HG02885 (cell line): ENCODE measurements at regions not wholly inside any gene's neighbourhood (a gene's known extent, or its start where the extent isn't known, plus 50 kb on each side); places are given as distances from the start of the nearest gene placed in this dataset.
"Not testable (repeated sequence)": the region's sequence is repeated elsewhere in the genome, so short reads cannot be mapped to it uniquely, and the experiment has no call there.

Source experiments
- ATAC-seq: cut with Tn5 transposase; IDR thresholded peaks from one replicate; pipeline ENCODE4 v1.9.1; 2021; ENCODE audit warnings: mild to moderate bottlenecking; ENCODE audit not compliant: unreplicated experiment, poor library complexity

DNA sequence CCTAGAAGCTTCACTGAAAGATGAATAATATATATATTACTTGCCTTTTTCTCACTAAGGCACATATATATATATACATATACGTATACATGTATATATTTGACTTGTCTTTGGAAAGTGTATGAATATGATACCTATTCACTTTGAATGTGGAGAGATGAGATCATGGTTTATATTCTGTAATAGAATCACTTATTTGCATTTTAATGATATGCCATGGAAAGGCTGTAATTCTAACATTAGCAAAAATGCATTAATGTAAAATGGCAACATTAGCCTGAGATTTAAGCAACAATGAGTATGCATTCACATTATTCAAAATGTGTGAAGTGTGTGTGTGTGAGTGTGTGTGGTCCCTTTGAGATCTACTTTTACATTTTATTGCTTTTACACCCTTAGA, 54.5 kb upstream of the PRKD1 start:
- no peak for ATAC-seq

DNA sequence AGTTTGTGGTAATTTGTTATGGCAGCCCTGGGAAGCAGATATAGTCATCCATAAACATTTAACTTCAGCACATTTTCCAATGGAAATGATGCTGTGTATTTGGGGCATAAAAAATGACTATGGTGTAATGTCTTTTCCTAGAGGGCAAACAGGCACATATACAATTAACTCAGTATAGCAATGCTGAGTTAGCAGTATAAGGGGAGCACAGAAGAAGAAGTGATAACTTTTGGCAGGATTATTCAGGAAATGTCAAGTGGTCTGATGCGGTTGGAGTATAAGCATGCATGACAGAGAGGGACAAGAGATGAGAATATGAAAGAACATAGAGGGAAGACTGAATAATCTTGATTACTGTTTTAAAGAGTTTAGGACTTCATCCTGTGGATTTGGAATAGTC, 55.3 kb upstream of the PRKD1 start:
- ATAC-seq, result no peak

DNA sequence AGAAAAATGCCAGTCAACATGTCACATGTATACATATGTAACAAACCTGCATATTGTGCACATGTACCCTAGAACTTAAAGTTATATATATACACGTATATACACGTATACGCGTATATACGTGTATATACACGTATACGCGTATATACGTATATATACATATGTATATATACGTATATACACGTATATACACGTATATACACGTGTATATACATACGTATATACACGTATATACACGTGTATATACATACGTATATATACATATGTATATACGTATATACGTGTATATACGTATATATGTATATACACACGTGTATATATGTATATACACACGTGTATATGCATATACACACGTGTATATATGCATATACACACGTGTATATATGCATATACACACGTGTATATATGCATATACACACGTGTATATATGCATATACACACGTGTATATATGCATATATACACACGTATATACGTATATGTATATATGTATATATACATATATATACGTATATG, 62.8 kb upstream of the PRKD1 start:
- not testable (repeated sequence) for ATAC-seq

DNA sequence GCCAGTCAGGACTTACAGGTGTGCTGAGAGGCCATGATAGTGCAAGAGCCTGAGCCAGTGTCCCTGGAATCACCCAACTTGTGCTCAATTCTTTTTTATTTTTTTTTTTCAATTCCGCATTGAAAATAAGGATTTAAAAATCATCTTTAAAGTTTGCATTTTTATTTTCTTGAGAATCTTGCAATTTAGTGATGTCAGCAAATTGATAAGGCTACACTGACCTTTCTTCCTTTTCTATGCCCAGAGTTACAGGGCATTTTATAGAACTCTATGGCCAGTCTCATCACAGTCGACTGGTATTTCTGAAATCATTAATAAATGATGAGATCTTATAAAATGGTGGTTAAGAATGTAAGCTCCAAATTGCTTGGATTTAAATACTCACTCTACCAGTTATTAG, 63.3 kb upstream of the PRKD1 start:
- ATAC-seq, result no peak

DNA sequence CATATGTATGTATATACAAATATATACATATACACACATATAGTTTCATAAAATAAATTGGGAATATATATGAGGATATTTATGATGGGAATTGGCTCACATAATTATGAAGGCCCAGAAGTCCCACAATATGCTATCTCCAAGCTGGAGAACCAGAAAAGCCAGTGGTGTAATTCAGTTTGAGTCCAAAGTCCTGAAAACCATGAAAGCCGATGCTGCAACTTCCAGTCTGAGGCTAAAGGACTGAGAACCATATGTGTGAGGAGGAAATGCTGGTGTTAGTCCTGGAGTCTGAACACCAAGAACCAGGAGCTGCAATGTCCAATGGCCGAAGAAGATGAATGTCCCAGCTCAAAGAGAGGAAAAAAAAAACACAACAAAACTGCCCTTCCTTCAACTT, 65.5 kb upstream of the PRKD1 start:
- no peak for ATAC-seq

DNA sequence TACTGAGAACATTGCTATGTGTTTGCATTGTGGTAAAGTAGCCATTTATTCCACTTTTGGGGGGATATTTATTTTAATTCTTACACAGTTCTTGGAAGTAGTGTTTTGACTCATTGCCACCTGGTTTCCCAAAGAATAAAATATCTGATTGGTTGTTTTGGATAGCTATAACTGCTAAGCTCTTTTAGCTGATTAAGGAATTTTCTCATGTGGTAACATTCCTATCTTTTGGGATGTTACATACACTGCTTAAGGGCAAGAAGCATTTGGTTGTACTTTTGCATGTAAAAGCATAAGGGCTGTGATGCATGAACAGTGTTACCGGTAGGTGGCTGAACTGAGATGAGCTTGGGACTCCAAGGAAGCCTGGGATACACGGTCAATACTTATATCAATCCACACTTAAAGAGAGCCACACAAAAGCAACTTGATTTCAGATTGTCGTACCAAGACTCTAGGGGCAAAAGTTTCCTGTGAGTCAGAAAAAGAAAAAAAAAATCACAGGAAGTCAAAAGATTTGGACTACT, 71.4 kb upstream of the PRKD1 start:
- no peak for ATAC-seq

DNA sequence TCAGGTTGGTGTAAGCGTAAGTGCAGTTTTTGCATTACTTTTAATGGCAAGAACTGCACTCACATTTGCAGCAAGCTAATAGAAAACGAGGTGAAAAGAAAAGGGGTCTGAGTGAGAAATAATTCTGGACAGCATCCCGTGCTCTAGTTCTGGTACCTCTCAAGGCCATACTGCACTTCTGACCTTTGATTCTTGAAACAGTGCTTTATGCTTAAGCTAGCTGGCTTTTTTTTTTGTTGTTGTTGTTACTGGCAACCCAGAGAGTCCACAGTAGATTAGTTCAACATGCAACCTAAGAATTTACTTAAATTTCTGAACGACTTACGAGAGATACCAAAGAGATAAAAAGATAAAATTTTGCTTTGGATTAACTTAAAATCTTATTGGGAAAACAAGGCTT, 75.2 kb upstream of the PRKD1 start:
- no peak for ATAC-seq

DNA sequence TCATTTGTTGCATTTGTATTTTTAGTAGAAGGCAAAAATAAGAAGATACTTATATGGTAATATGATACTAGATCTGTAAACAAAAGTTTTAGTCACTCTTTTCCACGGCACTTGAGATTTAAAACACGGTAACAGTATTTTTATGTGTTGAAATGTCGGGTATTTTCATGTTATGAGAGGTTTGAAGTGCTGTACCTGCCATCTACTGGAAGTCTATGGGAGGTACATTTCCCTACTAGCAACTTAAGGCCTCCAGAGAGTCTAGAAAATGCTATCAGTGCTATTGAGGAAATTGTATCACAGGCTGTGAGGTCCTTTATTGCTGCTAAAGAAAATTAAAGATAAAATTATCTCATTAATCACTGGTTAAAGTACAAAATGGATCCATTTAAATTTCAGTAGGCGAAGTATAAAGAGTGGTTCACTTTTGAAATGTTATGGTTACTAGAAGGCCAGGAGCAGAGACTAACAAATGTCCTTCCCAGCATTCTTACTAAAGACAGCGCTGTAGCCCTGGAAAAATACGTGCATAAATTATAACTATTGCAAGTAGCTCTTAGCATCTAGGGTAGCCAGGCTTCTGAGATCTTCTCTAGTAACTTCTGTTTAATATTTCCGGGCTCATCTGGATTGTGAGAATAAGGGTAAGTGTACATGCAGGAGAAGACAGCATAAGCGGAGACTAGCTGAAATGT, 77.6 kb upstream of the PRKD1 start:
- ATAC-seq, result peak; percentile 67

DNA sequence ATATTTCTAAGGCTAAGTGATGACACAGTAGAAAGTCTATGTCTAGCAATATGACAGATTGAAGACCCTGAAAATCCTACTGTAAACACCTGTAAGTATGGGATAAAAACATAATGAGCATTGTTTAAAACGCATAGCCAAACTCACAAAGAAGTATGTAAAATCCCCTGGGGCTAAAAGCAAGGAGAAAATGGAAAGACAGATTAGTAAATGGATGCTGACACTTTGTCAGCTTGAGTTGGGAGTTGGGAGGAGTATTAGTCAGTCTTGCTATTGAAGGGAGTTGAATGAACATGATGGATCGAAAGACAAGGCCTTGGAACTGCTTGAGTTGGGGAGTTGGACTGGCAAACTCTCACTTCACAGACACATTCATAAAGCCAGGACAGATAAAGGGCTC, 79.0 kb upstream of the PRKD1 start:
- no peak for ATAC-seq

DNA sequence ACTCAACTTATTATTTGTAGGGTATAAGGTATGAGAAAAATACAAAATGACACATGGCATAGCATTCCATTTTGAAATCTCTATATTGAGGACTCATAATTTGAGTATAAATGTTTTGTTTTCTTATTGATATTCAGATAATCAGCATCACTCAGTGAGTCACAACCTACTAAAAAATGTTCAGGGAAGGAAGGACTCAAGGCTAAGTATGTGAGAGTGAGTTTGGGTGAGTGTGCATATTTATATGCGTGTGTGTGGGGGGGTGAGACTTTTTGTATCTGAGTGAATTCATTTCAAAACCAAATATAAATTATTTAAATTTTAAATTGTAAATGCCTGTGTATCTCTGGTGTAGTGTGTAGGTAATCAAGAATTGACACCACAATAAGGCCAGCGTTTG, 87.8 kb upstream of the PRKD1 start:
- no peak for ATAC-seq

DNA sequence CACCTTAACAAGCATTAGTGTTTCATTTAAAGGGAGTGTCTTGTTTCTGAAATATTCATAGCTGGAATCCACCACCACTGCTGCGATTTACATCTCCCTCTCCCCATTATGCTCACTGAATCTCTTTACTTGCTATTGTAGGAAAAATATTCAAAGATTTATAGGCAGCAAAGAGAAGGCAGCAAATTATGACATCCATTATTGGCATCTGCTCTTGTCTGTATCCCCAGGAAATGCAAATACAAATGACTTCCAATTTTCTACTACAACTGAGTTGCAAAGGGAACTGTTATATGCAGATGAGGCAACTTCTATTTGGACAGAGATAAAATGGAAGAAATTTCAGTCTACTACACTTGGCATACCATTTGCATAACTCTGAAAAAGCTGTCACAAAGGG, 88.4 kb upstream of the PRKD1 start:
- ATAC-seq, result no peak

DNA sequence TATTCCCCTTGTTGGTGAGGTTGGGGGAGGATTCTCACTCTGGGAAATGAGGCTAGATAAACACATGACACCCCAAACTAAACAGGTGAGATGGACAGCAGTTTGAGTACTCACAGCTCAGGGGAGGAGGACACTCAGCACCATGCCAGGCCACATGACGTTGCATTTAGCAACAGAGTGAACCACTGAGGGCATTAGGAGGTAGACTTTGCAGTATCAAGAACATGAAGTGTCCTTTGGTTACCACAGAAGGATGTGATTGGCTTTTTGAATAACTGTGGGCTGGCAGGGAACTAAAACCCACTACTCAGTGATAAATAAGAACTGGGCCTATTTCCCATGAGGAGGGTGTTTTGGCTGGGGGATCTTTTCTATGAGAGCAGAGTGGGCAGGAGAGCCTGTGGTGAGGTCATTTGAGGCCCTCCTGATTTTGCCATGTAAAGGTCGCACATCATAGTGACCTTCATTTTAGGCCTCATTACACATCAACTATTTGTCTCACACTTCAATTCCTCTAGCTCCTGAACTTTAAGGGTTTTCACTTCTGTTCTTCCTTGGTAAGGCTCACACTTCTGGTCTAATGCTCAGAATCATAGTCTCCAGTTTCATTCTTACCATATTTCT, 89.8 kb upstream of the PRKD1 start:
- ATAC-seq, result no peak

DNA sequence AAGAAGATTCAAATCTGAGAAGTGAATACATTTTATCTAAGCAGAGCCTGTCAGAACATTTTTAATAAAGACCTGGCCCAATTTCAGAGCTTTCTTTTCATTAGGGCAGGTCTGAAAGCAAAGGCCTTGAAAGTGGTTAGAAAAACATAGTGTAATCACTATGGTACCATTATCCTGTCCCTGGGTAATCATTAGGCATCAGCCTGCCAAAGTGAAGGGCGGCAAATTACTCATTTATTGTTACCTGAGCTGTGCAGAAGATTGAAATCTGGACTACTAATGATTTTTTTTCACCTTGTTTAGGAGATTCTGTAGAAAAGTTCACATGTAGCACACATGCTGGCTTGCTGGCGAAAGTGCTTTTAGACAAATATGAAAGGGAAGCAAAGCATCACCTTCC, 92.6 kb upstream of the PRKD1 start:
- ATAC-seq, result no peak

DNA sequence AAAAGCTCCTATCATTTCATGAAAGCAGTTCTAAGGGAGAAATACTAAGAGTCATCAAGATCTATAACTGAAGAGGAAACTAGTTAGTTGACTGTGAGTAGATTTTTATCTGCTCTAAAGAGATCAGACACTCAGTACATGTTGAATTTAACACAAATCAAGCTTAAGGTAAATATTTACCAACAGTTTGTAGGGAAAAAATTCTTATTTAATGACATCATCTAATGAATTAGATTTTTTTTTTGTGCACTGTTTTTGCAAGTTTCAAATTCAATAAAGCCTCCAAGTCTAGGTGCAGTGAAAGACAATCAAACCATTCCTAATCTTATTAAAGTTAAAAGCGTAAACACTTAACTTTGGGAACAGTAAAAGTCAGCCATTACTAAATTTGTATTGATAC, 93.0 kb upstream of the PRKD1 start:
- ATAC-seq, result no peak

DNA sequence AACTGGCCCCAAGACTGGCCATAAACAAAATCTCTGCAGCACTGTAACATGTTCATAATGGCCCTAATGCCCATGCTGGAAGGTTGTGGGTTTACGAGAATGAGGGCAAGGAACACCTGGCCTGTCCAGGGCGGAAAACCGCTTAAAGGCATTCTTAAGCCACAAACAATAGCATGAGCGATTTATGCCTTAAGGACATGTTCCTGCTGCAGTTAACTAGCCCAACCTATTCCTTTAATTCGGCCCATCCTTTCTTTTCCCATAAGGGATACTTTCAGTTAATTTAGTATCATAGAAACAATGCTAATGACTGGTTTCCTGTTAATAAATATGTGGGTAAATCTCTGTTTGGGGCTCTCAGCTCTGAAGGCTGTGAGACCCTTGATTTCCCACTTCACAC, 95.7 kb upstream of the PRKD1 start:
- not testable (repeated sequence) for ATAC-seq

DNA sequence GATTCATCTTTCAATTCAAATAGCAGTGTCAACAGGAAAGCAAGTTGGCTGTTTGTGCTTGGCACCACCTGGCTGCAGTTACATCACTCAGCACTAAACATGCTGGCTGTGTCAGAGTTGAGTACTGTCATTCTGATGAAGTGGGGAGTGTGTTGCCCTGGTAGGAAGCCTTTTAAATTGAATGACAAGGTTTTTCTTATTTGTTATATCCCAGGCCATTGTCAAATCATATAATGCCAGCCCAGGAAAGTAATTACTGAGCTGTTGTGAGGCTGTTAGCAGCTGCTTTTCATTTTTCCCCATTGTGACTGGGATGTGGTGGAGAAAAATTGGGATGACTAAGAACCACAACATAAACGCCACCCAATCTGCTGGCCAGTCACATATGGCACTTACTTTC, 106.5 kb upstream of the PRKD1 start:
- ATAC-seq, result no peak

DNA sequence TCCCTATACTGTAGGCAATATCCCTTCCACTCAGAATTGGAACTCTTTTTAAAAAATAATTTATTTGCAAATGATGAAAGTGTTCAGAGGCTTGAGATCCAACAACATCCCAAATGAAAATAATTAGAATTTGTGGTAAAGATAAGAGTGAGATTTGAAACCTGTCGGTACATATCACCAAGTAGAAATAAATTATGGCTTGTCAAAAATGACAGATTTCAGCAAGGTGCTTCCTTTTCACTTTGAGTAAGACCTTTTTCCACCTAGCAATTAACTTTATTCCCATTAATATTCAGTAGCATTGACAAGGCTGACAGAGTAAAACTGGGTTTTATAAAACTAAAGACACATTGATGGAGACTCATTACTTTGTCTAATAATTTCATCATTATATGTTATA, 107.7 kb upstream of the PRKD1 start:
- ATAC-seq, result no peak

DNA sequence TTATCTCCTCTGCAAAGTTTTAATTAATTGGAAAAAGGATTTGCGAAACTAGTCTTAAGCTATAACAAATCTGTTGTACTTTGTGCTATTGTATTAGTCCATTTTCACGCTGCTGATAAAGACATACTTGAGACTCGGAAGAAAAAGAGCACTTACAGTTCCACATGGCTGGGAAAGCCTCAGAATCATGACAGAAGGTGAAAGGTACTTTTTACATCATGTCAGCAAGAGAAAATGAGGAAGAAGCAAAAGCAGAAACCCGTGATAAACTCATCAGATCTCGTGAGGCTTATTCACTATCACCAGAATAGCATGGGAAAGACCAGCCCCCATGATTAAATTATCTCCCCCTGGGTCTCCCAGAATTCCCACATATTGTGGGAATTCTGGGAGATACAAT, 118.1 kb upstream of the PRKD1 start:
- ATAC-seq, result no peak

DNA sequence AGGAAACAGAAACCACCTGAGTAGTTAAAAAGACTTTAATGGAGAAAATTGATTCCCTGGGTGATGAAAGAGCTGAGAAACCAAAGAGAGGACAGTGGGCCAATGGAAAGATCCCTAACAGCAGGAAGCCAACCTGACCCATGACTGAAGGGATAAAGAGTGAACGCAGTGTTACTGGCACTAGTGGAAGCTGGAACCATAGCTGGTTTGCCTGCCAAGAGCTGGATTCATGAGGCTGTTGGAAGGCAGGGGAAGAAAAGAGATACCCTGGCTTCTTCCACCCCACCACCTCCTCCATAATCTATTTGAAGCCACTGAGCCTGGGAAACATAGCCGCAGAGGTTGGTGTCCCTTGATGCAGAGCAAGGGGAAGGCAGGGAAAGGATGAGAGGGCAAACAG, 125.5 kb upstream of the PRKD1 start:
- ATAC-seq, result no peak

DNA sequence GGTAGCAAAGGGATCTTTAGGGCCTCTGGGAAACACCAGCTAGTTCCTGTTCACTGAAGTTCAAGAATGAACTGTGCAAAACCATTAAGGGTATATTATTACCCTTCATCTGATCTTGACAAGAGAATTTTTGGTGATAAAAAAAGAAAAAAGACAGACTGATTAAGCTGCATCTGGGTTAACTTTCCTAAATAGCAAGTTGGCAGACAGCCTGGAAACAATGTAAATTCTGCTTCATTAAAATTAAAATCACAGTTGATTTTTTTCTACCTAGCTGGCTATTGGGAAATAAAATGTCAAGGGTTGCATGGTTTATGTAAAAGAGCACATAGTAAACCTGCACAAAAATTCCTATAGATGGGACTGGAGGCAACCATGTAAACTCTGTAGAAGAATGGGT, 126.6 kb upstream of the PRKD1 start:
- ATAC-seq, result no peak

DNA sequence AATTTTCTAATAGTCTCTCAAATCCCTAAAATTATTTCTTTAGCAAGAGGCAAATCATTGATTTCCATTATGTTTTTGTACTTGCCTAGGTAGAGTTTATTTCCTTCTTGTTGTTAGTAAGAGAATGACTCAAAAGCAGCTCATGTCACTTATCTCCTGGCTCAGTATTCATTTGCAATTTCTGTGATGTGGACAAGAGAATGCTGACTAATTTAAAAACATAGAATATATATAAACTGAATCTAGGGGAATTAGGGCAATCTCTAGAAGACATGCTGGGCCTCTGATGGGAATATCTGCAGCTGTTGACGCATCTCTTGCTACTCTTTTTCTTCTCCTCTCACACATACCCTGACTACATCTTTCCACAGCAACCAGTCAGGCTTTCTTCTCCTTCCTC, 130.8 kb upstream of the PRKD1 start:
- no peak for ATAC-seq

DNA sequence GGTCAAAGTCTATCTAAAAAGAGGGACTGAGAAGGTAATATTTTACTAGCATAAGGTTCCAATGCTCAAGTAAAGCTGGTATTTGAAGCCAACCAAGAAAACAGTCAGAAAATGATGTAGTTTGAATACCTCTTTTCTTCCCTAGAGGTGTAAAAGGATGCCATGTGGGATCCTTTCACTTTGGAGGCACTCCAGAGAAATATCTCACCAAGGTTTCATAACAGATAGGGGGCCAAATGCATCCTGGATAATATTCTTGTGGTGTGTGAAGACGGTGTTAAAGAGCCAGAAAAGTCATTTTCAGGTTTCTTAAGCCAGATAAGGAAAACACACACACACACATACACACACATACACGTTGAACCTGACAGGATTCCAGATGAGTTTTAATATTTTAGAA, 136.1 kb upstream of the PRKD1 start:
- no peak for ATAC-seq
